HTR-8/SVneo (cell line): ENCODE measurements at regions not wholly inside any gene's neighbourhood (a gene's known extent, or its start where the extent isn't known, plus 50 kb on each side); places are given as distances from the start of the nearest gene placed in this dataset.
"Not testable (repeated sequence)": the region's sequence is repeated elsewhere in the genome, so short reads cannot be mapped to it uniquely, and the experiment has no call there.

ENCODE experiments used
- DNase-seq: peaks from one replicate; pipeline ENCODE4 v3.0.0; 2011; ENCODE audit warnings: low spot score, mixed read lengths; ENCODE audit not compliant: insufficient read length
- FAIRE-seq: peaks from 2 replicates; lab custom pipeline; 2011; peaks lifted over from hg19 to GRCh38; lab: Jason Lieb, UNC

DNA sequence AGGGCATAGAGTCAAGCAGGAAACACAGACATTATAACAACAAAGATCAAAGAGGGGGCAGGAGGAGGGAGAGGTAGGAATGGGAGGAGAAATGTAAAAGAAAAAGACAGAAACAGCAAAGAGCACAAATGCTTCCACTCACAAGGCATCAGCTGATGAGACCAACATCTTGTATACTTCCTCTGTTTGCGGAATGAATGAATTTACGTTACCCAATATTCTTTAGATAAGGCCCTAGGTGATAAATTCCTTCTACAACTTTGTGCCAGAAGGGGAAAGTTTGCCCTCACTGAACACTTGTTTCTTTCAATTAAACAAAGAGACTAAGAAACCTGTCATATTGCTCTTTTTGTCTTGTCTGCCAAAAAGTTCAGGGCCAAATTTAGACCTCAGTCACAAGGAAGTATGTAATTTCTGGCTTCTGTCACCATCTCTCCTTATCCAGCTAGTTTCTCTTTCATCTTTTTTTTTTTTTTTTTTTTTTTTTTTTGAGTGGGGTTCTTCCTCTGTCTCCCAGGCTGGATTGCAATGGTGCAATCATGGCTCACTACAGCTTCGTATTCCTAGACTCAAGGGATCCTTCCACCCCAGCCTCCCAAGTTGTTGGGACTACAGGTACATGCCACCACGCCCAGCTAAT, 116.4 kb upstream of the NANOS1 start:
- no peak for DNase-seq
- no peak for FAIRE-seq

DNA sequence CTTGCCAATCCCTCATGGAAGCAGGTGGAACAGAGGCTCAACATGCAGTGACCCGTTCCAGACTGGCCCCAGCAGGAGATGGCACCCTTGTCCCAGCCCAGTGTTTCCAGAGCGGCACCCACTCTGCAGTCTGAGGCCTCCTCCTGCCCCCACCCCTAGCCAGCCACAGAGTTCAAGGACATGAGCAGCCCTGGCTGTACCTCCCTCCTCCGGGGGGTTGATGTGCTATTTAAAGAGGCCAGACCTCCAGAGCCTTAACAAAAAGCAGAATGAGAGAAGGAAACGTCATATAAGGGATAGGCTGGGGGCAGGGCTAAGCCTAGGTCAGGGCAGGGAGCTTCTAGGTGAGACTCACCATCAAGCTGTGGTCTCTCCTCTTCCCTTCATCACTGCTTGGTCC, 115.7 kb upstream of the NANOS1 start:
- DNase-seq (no peak), FAIRE-seq (no peak)

DNA sequence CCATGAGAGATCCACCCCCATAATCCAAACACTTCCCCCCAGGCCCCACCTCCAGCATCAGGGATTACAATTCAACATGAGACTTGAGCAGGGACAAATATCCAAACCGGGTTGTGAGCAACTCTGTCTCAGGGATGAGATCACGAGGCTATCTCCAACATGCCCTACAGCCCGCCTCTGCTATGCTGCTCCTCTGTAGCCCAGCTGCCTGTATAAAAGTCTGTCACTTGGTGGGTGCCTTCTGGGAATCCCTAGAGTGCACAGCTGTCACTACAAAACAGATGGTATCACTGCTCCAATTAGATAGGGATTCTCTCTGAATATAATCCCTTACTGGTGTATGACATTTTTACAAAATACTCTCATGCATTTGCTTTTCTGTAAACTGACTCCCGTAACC, 114.9 kb upstream of the NANOS1 start:
- no peak for DNase-seq
- FAIRE-seq: no peak

DNA sequence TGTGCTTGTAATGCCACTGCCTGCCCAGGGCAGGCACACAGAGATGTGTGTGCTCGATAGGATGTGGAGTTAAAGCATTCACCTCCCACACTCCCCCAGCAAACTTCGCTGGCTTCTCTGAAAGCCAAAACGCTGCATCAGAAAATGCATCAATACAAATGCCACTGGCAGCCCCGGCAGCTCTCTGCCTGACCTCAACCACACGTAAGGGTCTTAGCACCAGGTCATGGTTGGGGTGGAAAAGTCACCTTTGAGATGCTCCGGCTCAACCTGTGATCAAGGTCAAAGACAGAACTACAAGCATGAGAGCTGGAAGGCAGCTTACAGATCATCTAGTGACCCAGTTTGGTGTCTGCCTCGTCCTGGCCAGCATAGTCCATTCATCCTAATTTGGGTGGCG, 114.4 kb upstream of the NANOS1 start:
- no peak for FAIRE-seq

DNA sequence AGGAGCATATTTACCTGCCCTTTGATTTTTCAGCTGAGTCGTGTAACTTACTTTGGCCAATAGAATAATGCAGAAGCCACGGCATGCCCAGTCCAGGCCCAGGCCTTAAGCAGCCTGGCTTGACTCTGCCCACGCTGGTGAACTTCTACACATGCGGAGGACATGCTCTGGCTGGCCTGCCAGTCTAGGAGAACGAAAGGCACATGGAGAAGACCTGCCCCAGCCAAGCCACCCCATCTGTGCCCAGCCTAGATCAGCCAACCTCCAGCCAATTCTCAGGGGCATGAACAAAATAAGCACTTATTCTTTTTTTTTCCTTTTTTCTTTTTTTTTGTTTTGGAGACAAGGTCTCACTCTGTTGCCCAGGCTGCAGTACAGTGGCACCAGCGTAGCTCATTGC, 112.7 kb upstream of the NANOS1 start:
- no peak for FAIRE-seq
- no peak for DNase-seq

More for the DNA sequence above, 114.4 kb upstream of the NANOS1 start:
- no peak for DNase-seq

DNA sequence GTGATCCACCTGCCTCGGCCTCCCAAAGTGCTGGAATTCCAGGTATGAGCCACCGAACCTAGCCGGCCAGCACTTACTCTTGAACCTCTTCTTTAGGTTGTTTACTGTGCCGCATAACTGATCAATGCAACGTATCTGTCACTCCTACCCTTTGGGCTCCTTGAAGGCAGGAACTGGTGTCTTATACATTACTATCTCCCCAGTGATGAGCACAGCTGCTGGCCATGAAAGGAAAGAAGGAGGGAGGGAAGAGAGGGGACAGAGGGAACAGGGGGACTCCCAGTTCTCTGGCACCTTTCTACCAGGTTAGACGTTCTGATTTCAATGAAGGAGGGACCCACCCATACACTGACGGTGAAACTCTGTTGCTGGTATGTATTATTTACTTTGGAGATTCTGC, 111.8 kb upstream of the NANOS1 start:
- FAIRE-seq (no peak), DNase-seq (no peak)

DNA sequence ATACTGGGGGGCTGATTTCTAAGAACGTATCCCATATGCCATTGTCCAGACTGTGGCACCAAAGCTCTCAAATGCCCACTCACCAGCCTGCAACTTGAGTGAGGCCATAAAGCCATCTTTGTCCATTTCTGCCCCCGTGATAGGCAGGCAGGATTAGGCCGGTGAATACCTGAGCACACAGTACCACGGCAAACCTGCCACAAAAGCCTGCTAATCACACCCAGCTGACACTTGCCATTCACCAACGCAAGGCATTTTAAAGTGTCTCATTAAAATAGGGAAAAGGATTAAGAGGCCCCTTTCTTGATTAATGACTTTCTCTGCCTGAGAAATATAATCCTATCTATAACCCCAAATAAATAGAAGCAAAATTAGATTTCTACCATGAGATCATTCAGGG, 111.4 kb upstream of the NANOS1 start:
- DNase-seq: no peak
- FAIRE-seq: no peak

DNA sequence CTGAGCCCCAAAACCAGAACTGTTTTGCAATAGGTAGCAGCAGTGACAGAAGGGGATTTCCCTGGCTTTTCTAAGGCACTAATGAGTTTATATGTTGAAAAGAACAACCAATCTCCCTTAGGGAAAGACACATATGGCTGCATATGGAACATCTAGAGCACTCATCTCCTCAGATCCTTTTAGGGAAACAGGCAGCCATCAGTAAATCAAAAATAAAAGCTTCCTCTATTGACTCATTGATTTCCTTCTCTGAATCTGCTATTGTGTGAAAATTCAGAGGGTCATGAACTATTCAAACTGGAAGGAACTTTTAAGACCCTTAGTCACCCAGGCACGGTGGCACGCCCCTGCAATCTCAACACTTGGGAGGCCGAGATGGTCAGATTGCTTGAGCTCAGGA, 110.9 kb upstream of the NANOS1 start:
- no peak for FAIRE-seq
- DNase-seq: no peak

DNA sequence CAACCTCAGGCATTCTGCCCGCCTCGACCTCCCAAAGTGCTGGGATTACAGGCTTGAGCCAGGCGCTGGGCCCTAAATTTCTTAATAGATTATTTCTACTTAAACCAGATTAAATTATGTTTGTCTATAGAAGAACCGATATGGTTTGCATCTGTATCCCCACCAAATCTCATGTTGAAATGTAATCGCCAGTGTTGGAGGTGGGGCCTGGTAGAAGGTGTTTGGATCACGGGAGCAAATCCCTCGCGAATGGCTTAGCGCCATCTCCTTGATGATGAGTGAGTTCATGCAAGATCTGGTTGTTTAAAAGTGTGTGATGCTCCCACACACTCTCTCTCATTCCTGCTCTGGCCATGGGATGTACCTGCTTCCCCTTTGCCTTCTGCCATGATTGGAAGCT, 109.3 kb upstream of the NANOS1 start:
- DNase-seq (no peak), FAIRE-seq (no peak)

DNA sequence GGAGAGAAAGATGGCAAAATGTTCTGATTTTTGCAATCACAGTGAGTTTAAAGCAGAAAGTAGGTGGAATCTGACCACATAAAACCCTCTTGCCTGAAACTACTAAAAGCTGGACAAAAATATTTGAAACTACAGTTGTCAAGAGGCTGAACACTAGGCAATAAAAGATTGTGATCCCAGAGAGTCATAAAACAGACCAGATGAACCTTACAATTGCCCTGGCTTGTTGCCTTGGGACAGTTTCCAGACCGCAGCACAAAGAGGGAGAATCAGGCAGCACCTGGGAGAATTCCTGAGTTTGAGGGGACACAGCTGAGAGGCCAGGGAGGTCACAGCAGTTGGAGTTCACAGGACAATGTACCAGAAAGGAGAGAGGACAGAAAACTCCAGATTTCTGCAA, 107.3 kb upstream of the NANOS1 start:
- FAIRE-seq (no peak), DNase-seq (no peak)

DNA sequence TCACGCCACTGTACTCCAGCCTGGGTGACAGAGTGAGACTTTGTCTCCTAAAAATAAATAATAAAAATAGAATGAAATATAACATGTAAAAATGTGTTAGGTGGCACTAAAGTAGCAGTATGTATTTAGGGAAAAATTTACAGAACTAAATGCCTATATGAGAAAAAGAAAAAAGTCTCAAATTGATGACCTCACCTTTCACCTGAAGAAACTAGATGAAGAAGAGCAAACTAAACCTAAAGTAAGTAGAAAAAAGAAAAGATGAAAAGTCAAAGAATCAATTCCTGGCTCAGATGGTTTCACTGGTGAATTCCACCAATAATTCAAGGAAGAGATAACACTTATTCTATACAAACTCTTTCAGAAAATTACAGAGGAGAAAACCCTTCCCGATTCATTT, 106.5 kb upstream of the NANOS1 start:
- DNase-seq (no peak), FAIRE-seq (no peak)

DNA sequence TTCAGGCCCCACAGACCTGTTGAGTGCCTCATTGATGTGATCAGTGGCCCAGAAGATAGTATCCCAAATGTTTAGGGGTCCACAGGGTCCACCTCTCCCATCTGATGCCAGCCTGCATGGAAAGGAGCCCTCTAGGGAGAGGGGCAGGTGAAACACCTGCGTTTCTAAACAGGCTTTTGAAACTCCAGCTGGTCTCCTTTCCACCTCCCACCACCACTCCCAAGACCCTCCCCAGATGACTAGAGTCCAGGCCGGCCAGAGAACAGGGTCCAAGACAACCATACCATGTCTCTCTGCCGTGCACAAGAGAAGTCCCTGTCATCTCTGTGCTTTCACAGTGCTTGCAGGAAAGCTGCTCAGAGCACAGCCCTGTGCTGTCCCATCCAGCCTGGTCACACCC, 105.0 kb upstream of the NANOS1 start:
- no peak for FAIRE-seq

DNA sequence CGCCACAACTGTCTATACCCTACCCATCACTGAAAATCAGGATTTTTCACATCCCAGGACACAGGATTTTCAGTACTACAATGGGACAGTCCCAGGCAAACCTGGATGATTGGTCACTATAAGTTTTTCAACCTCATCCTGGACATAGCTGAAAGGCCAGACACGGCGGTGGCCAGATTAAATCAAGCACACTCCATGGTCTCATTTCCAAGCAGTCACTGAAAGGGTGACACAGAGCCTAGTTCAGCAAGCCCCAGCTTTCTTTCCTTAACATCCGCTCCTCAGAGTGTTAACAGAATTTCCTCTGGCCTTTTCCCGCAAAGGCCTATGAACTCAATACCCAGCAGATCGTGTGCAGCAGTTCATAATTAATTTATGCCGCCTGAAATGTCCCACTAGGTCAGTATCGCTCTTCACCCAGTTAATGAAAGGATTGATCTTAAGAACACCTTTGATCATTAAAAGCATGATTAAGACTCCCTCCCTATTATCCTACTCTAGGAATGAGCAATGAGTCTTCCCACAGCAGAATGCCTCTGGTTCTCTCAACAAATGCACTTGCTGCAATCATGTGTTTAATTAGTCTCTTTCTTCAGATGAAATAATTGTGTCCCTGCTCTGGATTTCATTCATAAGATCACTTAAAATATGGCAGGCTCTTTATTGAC, 104.0 kb upstream of the NANOS1 start:
- no peak for FAIRE-seq

More for the DNA sequence above, 105.0 kb upstream of the NANOS1 start:
- no peak for DNase-seq

DNA sequence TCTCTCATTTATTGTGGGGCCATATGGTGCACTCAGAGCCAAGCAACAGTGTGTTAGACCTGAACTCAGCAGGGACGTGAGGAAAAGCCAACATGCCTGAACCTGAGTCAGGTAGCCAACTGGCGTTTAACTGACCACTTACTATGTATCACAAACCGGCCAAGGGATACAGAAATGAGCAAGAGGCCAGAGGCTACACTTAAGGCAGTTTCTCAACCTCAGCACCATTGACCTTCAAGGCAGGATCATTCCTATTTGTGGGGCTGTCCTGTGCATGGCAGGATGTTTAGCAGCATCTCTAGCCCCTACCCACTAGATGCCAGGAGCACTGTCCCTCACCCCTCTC, 103.5 kb upstream of the NANOS1 start:
- DNase-seq: no peak
- no peak for FAIRE-seq

More for the DNA sequence above, 104.0 kb upstream of the NANOS1 start:
- no peak for DNase-seq

DNA sequence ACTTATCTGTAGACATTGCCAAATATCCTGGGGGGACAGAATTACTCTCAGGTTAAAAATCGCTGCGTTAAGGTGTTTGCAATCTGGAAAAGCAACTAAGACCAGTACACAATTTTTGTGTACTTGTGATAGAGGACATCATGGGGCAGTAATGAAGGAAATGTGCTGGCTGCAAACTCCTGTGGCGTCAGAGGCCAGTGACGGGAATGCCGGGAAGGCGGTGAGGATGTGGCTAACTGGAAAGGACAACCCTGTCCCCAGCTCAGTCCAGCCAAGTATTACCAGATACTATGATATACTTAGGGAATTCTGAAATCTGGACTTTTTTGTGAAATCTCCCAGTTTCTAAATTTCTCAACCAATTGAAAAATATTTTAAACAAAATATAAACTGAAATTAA, 103.1 kb upstream of the NANOS1 start:
- no peak for DNase-seq
- no peak for FAIRE-seq

DNA sequence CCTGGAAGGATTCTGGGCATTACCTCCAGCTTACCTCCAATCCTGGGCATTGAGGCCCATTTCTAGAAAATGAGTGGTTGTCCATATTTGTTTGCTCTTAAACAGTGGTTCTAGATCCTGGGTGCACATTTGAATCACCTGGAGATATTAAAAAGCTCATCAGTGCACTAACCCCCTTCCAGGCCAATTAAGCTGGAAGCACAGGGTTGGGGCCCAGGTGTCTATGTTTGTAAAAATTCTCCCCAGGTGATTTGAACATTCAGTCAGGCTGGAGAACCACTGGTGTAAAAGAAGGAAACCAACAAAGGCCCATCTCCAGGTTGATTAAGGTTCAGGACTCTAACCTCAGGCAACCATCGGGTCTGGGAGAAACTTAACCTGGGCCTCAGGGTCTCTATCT, 102.6 kb upstream of the NANOS1 start:
- FAIRE-seq: no peak
- DNase-seq: no peak

DNA sequence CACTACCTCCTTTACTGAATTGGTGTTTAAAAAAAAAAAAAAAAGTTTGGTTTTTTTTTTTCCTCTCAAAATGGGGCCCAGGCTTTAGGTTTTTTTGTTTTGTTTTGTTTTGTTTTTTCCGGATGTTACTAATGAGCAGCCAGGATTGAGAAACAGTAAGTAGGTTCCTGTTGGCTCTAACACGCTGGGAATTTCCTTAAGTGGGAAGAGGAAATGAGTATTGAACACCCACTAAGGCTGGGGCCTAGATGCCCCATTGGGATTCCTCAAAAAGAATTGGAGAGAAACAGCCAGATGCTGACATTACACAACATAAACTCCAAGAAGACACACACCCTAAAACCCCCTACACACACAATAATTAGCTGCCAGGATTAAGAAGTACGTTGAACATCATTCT, 102.2 kb upstream of the NANOS1 start:
- DNase-seq: no peak
- FAIRE-seq: no peak

DNA sequence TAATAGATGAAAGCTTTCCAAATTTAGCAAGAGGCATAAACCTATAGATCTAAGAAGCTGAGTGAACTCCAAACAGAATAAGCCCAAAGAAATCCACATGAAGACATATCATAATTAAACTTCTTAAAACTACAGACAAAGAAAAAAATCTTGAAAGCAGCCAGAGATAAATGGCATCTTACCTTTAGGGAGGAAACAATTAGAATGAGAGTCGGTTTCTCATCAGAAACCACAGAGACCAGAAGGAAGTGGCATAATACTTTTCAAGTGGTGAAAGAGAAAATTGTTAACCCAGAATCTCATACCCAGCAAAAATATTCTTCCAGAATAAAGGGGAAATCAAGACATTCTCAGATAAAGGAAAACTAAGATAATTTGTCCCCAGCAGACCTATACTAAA, 98.9 kb upstream of the NANOS1 start:
- FAIRE-seq: no peak
- no peak for DNase-seq

DNA sequence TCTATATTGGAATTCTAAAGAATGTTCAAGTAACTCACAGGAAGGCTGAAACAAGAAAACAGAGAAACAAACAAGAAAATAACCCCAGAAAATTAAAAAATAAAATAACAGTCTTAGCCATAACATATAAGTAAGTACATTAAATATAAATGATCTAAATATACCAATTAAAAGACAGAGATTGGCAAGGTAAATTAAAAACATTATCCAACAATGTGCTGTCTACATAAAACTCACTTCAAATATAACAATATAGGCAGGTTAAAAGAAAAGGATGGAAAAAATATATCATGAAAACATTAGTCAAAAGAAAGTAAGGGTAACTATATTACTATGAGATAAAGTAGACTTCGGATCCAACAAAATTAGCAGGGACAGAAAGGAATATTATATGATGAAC, 98.1 kb upstream of the NANOS1 start:
- FAIRE-seq: no peak
- no peak for DNase-seq

DNA sequence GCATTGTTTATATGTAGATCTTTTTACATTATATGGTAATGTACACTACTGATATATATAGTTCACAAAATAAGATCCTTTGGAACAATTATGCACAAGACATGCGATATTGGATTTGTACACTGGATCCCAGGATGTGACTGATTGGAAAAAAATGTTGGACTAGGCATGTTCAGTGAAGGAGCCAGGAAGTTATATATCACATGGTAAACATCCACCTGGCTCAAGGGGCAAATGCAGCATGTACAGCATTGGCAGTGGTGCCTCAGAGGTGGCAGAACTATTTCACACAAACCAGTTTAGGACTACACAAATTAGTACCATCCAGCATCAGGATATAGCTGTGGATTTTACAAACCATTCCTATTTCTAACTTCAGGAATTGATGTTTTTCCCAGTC, 97.4 kb upstream of the NANOS1 start:
- not testable (repeated sequence) for FAIRE-seq, DNase-seq

DNA sequence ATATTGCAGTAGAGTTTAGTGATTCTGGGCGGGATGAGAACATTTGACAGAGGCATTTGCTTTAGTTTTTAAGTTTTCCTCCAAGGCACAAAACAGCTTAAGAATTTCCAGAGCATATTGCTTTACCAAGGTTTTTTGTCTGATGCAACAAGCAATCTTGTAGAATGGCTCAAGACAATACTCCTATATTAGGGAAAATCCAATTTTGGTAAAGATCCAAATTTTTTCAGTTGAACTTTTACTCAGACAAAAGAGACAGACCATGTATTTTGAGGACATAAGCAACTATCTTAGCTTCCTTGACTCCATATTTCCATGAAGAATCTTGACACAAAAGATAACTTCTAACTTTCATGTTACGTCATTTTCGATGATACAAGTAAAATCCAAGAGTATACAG, 92.3 kb upstream of the NANOS1 start:
- DNase-seq (no peak), FAIRE-seq (no peak)
